NCI-H2081 (cell line): ENCODE measurements at regions not wholly inside any gene's neighbourhood (a gene's known extent, or its start where the extent isn't known, plus 50 kb on each side); places are given as distances from the start of the nearest gene placed in this dataset.
"Not testable (repeated sequence)": the region's sequence is repeated elsewhere in the genome, so short reads cannot be mapped to it uniquely, and the experiment has no call there.

Experiments used
- DNase-seq, 2 experiments: peaks; one replicate each; lab custom pipeline; 2025; lab: John Stamatoyannopoulos, UW

- not testable (repeated sequence) for DNase-seq
Observed at GRCh38 chr6:43998592-43999243, 128.5 kb downstream of the MRPL14 start.

- not testable (repeated sequence) for DNase-seq
Observed at GRCh38 chr6:43997990-43998585, 129.2 kb downstream of the MRPL14 start.

- DNase-seq = no peak
Observed at GRCh38 chr6:43997345-43997677, 129.9 kb downstream of the MRPL14 start.

- no peak for DNase-seq
Observed at GRCh38 chr6:43996618-43997344, 130.5 kb downstream of the MRPL14 start.

GRCh38 chr6:43995137-43995536 is 132.1 kb downstream of the MRPL14 start:
- no peak for DNase-seq

- DNase-seq = no peak
Observed at GRCh38 chr6:43993881-43994523, 133.2 kb downstream of the MRPL14 start.

GRCh38 chr6:43992783-43993644 is 134.2 kb downstream of the MRPL14 start:
- no peak for DNase-seq

GRCh38 chr6:43992126-43992663 is 135.1 kb downstream of the MRPL14 start:
- no peak for DNase-seq

- DNase-seq = peak in 1 of 2 experiments; percentile 20
Observed at GRCh38 chr6:43990627-43991619, 136.3 kb downstream of the MRPL14 start.

GRCh38 chr6:43990275-43990626 is 137.0 kb downstream of the MRPL14 start:
- DNase-seq = no peak

- no peak for DNase-seq
Observed at GRCh38 chr6:43989581-43990146, 137.6 kb downstream of the MRPL14 start.

GRCh38 chr6:43988801-43989200 is 138.5 kb downstream of the MRPL14 start:
- DNase-seq = no peak

- DNase-seq = no peak
Observed at GRCh38 chr6:43987838-43988439, 139.3 kb downstream of the MRPL14 start.

- DNase-seq = no peak
Observed at GRCh38 chr6:43986177-43986825, 141.0 kb downstream of the MRPL14 start.

GRCh38 chr6:43985329-43985728 is 141.9 kb downstream of the MRPL14 start:
- no peak for DNase-seq

- DNase-seq = no peak
Observed at GRCh38 chr6:43984442-43985321, 142.6 kb downstream of the MRPL14 start.

GRCh38 chr6:43983632-43984031 is 143.6 kb downstream of the MRPL14 start:
- peak in 1 of 2 experiments; percentile 39 for DNase-seq

- no peak for DNase-seq
Observed at GRCh38 chr6:43983191-43983590, 144.1 kb downstream of the MRPL14 start.
